Ureter (tissue), 1 donor: ENCODE measurements at regions not wholly inside any gene's neighbourhood (a gene's known extent, or its start where the extent isn't known, plus 50 kb on each side); places are given as distances from the start of the nearest gene placed in this dataset.

Experiments
- DNase-seq: peaks from one replicate; pipeline ENCODE4 v3.0.0-alpha.2; 2020; ENCODE audit warnings: low spot score
- donor health status: DM: yes; HTN: yes; CAD: no.

- DNase-seq: no peak
Observed at GRCh38 chr3:118059096-118059495, 975.5 kb downstream of the IGSF11 start.

GRCh38 chr3:118067439-118067838 is 967.2 kb downstream of the IGSF11 start:
- DNase-seq: no peak

GRCh38 chr3:118075873-118076272 is 958.8 kb downstream of the IGSF11 start:
- DNase-seq: no peak

- no peak for DNase-seq
Observed at GRCh38 chr3:118077332-118077731, 957.3 kb downstream of the IGSF11 start.

- DNase-seq: no peak
Observed at GRCh38 chr3:118080889-118081288, 953.8 kb downstream of the IGSF11 start.

GRCh38 chr3:118088696-118089095 is 946.0 kb downstream of the IGSF11 start:
- DNase-seq: no peak

GRCh38 chr3:118089563-118089962 is 945.1 kb downstream of the IGSF11 start:
- DNase-seq: no peak

GRCh38 chr3:118097226-118097625 is 937.4 kb downstream of the IGSF11 start:
- no peak for DNase-seq

GRCh38 chr3:118097660-118098059 is 937.0 kb downstream of the IGSF11 start:
- DNase-seq: no peak

GRCh38 chr3:118098827-118099226 is 935.8 kb downstream of the IGSF11 start:
- no peak for DNase-seq

GRCh38 chr3:118101891-118102290 is 932.8 kb downstream of the IGSF11 start:
- DNase-seq: no peak

GRCh38 chr3:118102737-118103136 is 931.9 kb downstream of the IGSF11 start:
- DNase-seq: no peak

GRCh38 chr3:118108201-118108600 is 926.4 kb downstream of the IGSF11 start:
- no peak for DNase-seq

- no peak for DNase-seq
Observed at GRCh38 chr3:118108769-118109168, 925.9 kb downstream of the IGSF11 start.

- no peak for DNase-seq
Observed at GRCh38 chr3:118110211-118110610, 924.4 kb downstream of the IGSF11 start.

GRCh38 chr3:118116991-118117390 is 917.7 kb downstream of the IGSF11 start:
- DNase-seq: no peak

- no peak for DNase-seq
Observed at GRCh38 chr3:118126751-118127150, 907.9 kb downstream of the IGSF11 start.

GRCh38 chr3:118127992-118128391 is 906.7 kb downstream of the IGSF11 start:
- no peak for DNase-seq

- DNase-seq: no peak
Observed at GRCh38 chr3:118128886-118129285, 905.8 kb downstream of the IGSF11 start.

GRCh38 chr3:118137778-118138177 is 896.9 kb downstream of the IGSF11 start:
- DNase-seq: no peak

- no peak for DNase-seq
Observed at GRCh38 chr3:118144919-118145318, 889.7 kb downstream of the IGSF11 start.

- DNase-seq: no peak
Observed at GRCh38 chr3:118146658-118147375, 887.8 kb downstream of the IGSF11 start.

GRCh38 chr3:118151164-118151563 is 883.5 kb downstream of the IGSF11 start:
- no peak for DNase-seq
